RPMI8226 (cell line): ENCODE measurements at regions not wholly inside any gene's neighbourhood (a gene's known extent, or its start where the extent isn't known, plus 50 kb on each side); places are given as distances from the start of the nearest gene placed in this dataset.
"Not testable (repeated sequence)": the region's sequence is repeated elsewhere in the genome, so short reads cannot be mapped to it uniquely, and the experiment has no call there.

ENCODE experiments used
- DNase-seq: peaks from one replicate; pipeline ENCODE4 v3.0.0-alpha.2; 2015

DNA sequence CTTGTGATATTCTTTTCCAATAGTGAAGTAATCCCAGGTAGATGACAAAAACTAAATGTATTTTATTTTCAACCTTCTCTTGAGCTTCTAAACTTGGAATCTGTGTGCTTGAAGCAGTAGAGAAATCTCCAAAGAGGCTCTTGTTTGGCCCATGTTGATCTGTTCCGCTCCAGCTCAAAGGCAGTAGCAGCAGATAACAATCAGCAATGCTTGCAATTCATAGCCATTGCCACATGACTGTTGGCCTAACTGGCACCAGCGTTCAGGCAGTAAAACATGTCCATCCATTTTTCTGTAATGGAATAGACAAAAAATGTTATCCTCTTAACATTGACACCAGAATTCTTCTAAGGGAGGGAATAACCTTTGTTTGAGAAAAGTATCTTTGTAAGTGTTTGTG is 270.7 kb upstream of the MSX2 start:
- DNase-seq: no peak

DNA sequence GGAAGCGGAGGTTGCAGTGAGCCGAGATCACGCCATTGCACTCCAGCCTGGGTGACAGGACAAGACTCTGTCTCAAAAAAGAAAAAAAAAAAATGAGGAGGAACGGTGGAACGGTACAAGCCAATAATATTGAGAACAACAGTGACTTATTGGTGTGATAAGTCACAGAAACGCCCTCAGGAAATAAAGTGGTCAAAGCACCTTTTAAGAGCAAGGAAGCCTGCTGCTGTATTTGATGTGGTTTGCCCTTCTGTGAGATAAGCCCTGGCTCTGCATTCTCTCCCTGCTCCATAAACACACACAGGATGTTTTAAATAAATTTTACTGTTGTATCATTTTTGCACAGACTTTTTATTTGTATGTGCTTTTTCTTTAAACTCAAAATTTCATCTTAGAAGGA is 269.9 kb upstream of the MSX2 start:
- DNase-seq: no peak

DNA sequence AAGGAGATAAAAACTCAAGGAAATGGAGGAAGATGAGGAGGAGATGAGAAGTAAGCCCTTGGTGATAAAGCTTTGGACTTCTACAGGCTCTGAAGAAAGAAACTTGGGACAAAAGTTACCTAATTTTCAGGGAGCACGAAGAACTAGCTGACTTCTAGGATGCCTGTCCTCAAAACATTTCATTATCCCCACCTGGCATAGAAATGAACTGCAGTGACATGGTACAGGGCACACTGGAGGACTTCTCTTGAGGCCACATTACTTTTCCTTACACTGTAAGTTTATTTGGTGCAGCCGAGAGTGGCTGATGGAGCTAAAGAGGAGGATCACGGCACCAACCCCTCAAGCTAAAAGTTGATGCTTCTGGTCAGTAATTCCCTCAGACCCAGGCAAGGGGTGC is 269.5 kb upstream of the MSX2 start:
- DNase-seq: no peak

DNA sequence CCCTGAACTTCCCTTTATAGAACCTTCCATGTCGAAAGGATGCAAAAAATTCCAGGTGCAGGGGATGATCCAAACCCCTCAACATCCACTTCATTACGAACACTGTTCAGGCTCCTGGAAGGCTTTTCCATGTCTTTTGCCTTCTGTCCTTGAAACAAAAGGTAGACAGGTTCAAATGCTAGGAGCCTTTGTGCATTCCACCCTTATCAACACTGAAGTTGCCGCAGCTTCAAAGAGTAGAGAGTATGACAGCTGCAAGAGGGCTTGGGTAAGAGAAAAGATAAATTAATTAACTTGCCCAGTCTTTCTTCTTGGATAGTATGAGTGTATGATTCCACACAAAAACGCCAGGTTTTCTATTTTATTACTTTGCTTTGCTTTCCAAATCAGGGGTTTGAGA is 269.1 kb upstream of the MSX2 start:
- no peak for DNase-seq

DNA sequence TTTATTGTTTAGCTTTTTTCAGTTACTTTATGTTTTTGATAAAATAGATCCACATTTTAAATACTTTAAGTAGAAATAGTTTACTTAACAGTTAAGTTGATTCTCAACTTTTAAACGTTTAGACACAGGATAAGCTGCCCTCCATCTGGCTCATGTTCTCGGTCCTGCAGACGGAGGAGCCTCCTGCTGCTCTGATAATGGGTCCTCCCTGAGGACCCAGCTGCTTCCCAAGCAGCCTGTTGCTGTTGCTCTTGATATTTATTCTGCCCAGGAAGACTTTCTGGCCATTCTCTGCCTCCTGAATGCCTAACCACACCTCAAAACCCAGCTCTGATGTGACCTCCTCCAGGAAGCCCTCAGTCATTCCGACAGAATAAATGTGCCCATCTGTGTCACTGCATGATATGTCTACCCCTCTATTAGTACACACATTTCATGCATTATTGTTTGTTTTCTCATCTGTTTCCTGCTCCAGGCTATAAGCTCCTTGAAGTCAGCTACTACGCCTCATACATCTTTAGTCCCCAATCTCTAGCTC is 267.2 kb upstream of the MSX2 start:
- DNase-seq: no peak

DNA sequence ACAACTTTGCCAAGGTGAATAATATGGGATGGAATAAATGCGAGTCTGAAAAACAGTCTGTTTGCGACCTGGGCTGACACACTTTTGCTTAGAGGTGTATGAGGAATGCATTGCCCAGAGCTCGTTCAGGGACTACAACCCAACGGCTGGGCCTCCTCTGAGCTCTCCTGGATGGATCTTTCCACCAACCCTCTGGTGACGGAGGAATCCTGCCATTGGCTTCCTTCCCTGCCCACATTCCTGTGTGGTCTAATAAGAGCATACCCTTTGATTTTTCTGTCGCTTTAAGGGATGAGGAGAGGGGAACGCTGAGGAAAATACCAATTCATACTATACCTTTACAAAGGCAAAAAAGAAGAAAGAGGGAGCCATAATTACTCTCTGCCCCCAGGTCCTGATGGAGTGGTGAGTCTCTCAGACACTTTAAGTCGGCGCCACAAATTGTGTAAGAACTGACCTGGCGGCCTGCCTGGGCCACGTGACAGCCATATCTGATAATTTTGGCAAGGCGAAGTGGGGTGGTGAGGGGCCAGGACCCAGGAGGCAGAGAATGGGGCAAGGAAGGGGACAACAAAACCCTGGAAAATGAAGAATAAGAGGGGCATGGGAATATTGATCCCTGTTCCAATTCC is 265.2 kb upstream of the MSX2 start:
- no peak for DNase-seq

DNA sequence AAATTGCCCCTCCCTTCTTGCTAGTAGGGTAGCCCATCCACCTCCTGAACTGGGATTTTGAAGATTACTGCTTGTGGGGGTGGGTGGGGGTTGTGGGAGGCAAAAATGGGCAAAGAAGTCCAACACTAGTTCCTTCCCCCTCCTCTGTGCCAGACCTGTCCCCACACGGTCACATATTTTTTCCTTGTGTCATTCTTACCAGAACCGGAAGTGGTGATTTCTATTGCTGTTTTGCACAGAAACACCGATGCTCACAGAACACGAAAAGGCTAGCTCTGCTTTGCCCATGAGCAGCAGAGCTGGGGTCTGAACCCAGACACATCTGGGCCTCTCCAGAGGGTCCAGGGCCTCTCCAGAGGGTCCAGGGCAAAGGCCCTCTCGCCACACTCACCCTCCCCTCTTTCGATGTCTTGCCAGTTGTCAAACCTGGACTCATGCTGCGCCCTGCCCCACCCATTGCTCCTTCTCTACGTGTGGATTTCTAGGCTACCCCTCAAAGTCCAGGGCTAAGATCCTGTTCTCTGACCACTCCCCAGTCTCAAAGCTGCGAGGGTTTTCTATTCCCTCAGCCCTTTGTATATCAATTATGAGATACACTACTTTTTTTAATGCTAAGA is 264.4 kb upstream of the MSX2 start:
- no peak for DNase-seq

DNA sequence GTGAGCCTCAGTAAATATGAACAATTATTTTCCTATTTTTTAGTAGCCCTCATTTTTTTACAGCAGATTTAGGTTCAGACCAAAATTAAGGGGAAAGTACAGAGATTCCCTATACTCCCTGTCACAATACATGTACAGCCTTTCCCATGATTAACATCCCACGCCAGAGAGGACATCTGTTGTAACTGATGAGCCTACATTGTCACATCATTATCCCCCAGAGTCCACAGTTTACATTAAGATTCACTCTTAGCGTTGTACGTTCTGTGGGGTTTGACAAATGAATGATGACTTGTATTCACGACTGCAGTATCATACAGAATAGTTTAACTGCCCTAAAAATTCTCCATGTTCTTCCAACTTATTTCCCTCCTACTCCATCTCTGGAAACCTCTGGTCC is 262.3 kb upstream of the MSX2 start:
- no peak for DNase-seq

DNA sequence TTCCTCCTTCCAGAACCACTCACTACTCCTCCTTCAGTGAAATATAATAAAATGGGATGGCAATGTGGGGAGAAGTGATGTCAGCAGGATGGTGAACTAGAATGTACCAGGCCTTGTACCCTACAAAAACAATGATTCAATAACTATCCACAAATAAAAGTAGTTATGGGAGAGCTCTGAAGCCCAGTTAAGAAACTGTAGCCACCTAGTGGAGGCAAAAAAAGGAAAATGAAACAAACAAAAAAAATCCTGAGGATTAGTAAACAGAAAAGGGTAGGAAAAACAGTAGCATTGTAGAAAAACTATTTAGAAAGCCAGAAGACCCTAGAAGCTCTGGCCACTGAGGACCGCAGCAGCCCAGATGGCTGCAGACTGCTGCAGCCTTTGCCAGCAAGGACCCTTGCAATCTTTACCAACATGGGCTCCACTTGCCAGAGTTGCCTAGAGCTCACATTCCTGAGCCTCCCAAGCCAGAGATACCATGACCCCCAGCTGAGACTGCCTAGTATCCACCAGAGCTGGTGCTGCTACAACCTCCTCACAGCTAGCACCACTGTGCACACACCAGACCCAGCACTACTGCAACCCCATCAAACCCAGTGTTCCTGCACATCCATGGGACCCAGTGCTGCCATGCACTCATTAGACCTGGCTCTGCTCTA is 259.7 kb upstream of the MSX2 start:
- DNase-seq: no peak

DNA sequence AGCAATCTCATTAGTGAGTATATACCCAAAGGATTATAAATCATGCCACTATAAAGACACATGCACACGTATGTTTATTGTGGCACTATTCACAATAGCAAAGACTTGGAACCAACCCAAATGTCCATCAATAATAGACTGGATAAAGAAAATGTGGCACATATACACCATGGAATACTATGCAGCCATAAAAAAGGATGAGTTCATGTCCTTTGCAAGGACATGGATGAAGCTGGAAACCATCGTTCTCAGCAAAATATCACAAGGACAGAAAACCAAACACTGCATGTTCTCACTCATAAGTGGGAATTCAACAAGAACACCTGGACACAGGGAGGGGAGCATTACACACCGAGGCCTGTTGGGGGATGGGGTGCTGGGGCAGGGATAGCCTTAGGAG is 252.9 kb upstream of the MSX2 start:
- not testable (repeated sequence) for DNase-seq

DNA sequence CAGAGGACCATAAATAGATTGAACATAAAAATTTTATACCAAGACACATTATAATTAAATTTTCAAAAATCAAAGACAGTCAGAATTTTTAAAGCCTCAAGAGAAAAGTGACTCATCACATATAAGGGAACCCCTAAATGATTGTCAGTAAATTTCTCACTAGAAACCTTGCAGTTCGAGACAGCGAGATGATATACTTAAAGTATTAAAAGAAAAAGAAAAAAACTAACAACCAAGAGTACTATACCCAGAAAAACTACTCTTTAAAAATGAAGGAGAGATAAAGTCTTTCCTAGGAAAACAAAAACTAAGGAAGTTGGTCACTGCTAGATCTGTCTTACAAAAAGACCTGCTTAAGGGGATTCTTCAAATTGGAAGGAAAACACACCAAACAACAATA is 251.4 kb upstream of the MSX2 start:
- no peak for DNase-seq

DNA sequence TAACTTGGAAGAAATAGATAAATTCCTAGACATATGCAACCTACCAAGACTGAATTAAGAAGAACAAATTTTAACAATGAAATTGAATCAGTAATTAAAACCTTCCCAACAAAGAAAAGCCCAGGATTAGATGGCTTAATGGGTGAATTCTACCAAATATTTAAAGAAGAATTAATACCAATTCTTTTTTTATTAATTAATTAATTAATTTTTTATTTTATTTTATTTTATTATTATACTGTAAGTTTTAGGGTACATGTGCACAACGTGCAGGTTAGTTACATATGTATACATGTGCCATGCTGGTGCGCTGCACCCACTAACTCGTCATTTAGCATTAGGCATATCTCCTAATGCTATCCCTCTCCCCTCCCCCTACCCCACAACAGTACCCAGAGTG is 248.4 kb upstream of the MSX2 start:
- not testable (repeated sequence) for DNase-seq

DNA sequence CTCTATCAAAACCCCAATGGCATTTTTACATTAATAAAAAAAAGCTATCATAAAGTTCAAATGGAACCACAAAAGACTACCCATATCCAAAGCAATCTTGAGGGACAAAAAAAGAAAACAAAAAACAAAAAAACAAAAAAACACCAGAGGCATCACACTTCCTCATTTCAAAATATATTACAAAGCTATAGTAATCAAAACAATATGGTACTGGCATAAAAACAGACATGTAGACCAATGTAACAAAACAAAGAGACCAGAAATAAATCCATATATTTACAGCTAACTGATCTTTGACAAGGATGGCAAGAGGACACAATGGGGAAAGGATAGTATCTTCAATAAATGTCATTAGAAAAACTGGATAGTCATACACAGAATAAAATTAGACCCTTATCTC is 245.1 kb upstream of the MSX2 start:
- no peak for DNase-seq

DNA sequence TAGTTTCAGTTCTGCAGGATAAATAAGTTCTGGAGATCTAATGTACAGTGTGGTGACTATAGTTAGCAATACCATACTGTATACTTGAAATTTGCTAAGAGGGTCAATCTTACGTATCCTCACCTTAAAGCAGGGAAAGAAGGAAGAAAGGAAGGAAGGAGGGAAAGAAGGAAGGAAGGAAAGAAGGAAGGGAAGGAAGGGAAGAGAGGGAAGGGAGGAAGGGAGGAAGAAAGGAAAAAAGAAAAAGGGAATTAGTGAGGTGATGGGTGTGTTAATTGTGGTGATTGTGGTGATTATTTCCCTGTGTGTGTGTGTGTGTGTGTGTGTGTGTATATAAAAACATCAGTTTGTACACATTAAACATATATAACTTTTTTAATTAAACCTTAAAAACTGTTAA is 242.6 kb upstream of the MSX2 start:
- no peak for DNase-seq

DNA sequence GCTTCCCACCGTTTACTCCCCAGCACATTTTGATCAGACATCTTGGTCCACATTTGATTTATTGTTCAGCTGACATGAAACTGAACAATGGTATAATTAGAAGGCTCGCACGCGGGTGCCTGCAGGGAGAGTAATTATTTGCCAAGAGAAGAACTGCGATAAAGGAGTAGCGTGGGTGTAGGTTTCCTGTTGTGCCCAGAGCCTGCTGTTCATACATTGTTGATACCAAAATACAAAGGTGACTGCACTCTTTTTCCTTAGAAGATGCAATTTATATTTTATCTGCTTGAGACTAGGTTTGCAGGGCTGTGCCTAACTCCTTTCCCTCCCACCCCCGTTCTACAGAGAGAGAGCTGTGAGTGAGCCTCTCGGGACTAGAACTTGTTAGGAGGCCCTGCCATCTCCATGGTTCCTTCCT is 241.8 kb upstream of the MSX2 start:
- DNase-seq: no peak

DNA sequence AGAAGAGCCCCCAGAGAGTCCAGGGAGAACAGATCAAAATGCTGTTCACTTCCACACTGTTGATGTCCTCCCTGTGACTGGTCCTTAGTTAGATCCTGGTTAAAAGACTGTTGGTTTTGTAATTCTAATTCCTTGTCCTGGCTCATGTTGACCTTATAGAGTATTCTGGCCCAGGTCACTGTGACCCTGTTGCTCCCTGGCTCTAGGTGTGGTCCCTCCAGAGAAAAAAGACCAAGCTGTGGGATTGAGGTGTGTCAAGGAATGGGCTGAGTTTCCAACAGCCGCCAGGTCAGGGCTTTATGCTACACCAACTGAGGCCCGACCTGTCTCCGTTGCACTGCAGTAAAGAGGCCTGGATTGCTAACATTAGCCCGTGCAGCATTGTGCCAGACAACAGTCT is 241.0 kb upstream of the MSX2 start:
- DNase-seq: no peak

DNA sequence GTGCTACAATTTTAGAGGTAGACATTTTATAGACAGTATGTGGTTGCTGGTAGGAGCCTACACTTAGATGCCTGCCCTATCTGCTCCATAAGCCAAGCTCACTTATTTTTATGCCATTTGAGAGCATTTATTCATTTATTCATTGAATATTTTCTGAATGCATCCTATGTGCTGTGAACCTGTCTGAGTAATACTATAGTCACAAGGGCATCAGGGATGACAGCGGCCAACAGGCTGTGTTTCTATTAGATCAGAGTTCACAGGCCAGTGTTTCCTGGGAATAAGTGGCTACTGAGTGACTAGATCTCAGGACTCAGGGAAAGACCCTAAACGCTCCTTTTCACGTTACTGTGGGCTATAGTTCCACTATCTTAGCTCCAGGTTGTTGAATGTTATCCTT is 235.2 kb upstream of the MSX2 start:
- no peak for DNase-seq

DNA sequence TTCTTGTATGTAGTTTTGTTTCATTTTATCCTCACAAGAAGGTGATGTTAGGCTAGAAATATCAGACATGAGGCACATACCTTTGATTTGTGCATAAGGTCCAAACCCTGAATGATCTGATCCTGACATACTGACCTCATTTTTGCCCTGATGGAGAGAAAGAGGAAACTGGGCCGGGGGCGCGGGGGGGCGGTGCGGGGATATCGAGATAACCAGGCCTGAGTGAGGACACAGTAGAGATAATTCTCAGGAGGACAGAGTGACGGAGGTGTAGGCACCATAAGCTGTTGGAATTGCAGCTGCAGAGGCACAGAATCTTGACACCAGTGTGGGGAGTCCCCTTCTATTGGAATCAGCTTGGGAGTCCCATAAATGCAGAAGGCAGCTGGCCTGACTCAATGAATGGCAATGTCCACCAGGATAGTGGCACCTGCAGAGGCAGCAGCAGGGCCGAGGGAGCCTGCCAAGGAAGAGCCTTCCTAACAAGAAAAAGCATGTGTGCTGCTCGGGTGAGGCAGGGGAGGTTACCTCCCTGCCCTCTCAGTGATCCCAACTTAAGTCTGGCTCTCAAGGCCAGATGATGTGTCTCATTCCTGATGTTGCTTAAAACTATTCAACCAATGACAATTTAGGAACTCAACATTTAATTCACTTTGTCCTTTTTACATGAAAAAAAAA is 234.3 kb upstream of the MSX2 start:
- no peak for DNase-seq

DNA sequence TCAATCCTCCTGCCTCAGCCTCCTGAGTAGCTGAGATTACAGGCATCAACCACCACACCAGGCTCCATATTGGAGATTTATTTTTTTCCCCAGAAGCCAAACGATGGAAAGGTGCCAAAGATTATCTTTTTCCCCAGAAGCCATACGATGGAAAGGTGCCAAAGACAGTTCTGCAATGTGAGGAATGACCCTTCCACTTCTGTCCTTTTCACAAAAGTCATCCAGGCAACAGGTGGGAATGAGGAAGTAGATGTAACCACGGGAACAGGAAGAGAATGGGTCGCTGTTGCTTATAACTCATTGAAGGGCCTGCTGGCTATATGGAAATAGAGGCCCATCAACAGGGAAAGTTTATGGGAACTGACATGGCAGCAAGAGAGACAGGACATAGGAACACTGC is 233.7 kb upstream of the MSX2 start:
- no peak for DNase-seq

DNA sequence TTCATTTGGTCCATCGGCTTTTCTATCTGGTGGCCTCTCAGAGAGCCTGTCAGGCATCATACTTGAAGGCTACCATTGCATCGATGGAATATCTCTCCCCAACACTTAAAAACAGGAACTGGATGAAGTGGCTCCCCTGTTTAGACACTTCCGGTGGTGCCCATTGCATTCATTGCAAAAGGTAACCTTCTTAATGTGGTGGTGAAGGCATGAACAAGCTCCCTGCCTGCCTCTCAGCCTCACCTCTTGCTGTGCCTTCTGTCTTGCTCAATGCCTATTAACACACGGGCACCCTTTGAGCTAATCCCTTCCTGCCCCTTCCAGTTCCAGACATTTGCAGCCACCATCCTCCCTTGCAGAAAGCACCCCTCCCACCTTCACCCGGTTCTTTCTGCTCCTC is 233.1 kb upstream of the MSX2 start:
- no peak for DNase-seq

DNA sequence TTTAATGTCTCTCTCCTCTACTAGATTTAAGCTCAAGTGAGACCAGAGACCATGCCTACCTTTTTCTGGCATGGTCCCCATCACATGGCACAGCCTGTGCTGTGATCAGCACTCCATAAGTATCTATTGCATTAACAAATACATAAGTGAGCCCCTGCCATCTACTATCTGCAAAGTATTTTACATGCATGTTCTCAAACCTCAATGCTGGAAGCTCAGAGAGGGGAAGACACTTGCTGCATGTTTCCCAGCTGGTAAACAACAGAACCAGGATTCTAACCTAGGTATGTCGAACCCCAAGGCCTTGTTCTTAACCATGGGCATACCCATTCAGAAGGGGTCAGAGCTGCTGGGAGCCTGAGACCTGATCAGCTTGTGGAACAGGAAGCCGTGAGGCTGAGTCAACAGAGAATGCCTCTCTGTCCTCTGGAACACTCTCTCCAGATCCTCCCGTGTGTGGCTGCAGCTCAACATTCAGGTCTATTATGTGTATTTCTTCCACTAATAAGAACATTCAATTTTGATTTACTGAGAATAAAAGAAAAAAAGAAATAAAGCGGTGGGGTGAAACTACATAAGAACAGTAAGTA is 232.5 kb upstream of the MSX2 start:
- DNase-seq: no peak

DNA sequence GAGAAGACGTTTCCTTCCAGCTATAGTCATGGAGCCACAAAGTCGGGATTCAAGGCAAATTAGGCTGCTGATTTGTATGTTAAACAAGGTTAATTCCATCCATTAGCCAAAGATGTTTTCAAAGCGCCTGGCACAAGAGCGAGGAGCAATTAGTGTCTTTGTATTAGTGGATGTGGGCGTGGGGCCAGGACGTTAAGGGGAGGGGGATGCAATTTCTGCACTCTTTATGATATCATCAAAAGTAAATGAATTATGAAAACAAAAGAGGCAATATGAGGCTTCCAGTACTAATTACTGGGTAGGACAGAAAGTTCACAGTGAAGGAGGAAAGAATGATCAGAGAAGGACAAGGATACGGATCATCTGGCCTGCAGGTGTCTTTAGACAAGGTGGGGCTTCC is 230.9 kb upstream of the MSX2 start:
- DNase-seq: no peak

DNA sequence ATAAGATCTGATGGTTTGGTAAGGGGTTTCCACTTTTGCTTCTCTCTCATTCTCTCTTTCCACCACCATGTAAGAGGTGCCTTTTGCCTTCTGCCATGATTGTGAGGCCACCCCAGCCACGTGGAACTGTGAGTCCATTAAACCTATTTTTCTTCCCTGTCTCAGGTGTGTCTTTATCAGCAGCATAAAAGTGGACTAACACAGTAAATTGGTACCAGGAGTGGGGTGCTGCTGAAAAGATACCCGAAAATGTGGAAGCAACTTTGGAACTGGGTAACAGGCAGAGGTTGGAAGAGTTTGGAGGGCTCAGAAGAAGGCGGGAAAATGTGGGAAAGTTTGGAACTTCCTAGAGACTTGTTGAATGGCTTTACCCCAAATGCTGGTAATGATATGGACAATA is 226.4 kb upstream of the MSX2 start:
- DNase-seq: not testable (repeated sequence)

DNA sequence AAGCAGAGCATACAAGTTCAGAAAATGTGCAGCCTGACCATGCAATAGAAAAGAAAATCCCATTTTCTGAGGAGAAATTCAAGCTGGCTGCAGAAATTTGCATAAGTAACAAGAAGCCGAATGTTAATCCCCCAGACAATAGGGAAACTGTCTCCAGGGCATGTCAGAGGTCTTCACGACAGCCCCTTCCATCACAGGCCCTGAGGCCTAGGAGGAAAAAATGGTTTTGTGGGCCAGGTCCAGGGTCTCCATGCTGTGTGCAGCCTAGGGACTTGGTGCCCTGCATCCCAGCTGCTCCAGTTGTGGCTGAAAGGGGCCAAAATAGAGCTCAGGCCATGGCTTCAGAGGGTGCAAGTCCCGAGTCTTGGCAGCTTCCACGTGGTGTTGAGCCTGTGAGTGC is 225.8 kb upstream of the MSX2 start:
- DNase-seq: not testable (repeated sequence)
